HepG2 (cell line): ENCODE measurements at regions not wholly inside any gene's neighbourhood (a gene's known extent, or its start where the extent isn't known, plus 50 kb on each side); places are given as distances from the start of the nearest gene placed in this dataset.

Experiments used
- ATAC-seq: fragments of 200-7000 bp; cut with Tn5 transposase; 3 replicates; pipeline ENCODE4 v1.9.1; 2020; ENCODE audit warnings: mild to moderate bottlenecking, moderate library complexity
- BruUV-seq: library from RNA; stranded (reverse); fragments of 400-500 nt; replicated peaks from 2 replicates; lab custom pipeline; 2021; lab: Mats Ljungman, UMichigan
- CTCF ChIA-PET: fragments of 300-600 bp; formaldehyde crosslinking; extraction: SDS; loops from one replicate; lab custom pipeline; 2021; ENCODE audit warnings: low total read pairs, inconsistent platforms, low intra/inter-chr PET ratio; lab: Yijun Ruan, JAX
- POLR2A ChIA-PET: fragments of 350-600 bp; sonication (Branson Sonifier 250); formaldehyde crosslinking; loops from one replicate; lab custom pipeline; 2020; ENCODE audit warnings: antibody characterized with exemption, inconsistent platforms; lab: Yijun Ruan, JAX
- DNase-seq: peaks from one replicate; pipeline ENCODE4 v3.0.0-alpha.2; 2015; ENCODE audit warnings: low spot score
- FAIRE-seq: peaks from 3 replicates; lab custom pipeline; 2011; peaks lifted over from hg19 to GRCh38; lab: Jason Lieb, UNC
- H2AFZ ChIP-seq: one replicate; pipeline ENCODE4 v1.6.1; 2011; ENCODE audit warnings: low read length, inconsistent platforms
- H3K27ac ChIP-seq: fragments of 300-600 bp; 3 replicates; pipeline ENCODE4 v1.8.0; 2011; ENCODE audit warnings: mixed run types, mild to moderate bottlenecking, mixed read lengths, low read length, inconsistent platforms; ENCODE audit not compliant: insufficient read depth; ENCODE audit errors: extremely low read length
- H3K27me3 ChIP-seq, 2 experiments: fragments of 200-600 bp in 1 of 2; 2 replicates in 1 of 2; 3 replicates in 1 of 2; pipeline versions ENCODE4 v1.6.0 to v1.8.0; 2011; ENCODE audit warnings: low read length in 2 of 2, mild to moderate bottlenecking in 2 of 2, moderate library complexity in 2 of 2, inconsistent platforms in 1 of 2; ENCODE audit not compliant: insufficient read depth in 2 of 2, control insufficient read depth in 1 of 2
- H3K36me3 ChIP-seq, 2 experiments: fragments of 200-600 bp in 1 of 2; replicated peaks in 1 of 2; 2 replicates in 1 of 2; 3 replicates in 1 of 2; pipeline versions ENCODE4 v1.5.1 to v1.8.0; 2011; ENCODE audit warnings: low read length in 2 of 2, inconsistent platforms in 1 of 2; ENCODE audit not compliant: insufficient read depth in 2 of 2, control insufficient read depth in 1 of 2
- H3K4me1 ChIP-seq: 2 replicates; pipeline ENCODE4 v1.5.1; 2012; ENCODE audit warnings: low read length, inconsistent platforms; ENCODE audit not compliant: insufficient read depth
- H3K4me2 ChIP-seq: 2 replicates; pipeline ENCODE4 v1.6.0; 2011; ENCODE audit warnings: low read depth, low read length, inconsistent platforms
- H3K4me3 ChIP-seq, 3 experiments: fragments of 200-600 bp in 1 of 3; sonication (generic), shearing (Covaris generic) in 1 of 3; replicated peaks in 1 of 3; 2 replicates each; pipeline ENCODE4 v1.5.1; 2011 to 2016; ENCODE audit warnings: low read length in 3 of 3, inconsistent platforms in 2 of 3, low read depth in 2 of 3, mild to moderate bottlenecking in 2 of 3, control low read depth in 1 of 3, mixed read lengths in 1 of 3; ENCODE audit not compliant: insufficient read depth in 1 of 3
- H3K79me2 ChIP-seq: one replicate; pipeline ENCODE4 v1.6.1; 2011; ENCODE audit warnings: low read length, inconsistent platforms; ENCODE audit not compliant: insufficient read depth
- H3K9ac ChIP-seq: 2 replicates; pipeline ENCODE4 v1.6.0; 2011; ENCODE audit warnings: mild to moderate bottlenecking, low read depth, low read length, inconsistent platforms; ENCODE audit not compliant: insufficient read depth
- H3K9me3 ChIP-seq: 2 replicates; pipeline ENCODE4 v1.5.1; 2012; ENCODE audit warnings: mild to moderate bottlenecking, low read length
- H4K20me1 ChIP-seq: 2 replicates; pipeline ENCODE4 v1.6.0; 2011; ENCODE audit warnings: inconsistent platforms, mild to moderate bottlenecking, low read length, moderate library complexity; ENCODE audit not compliant: insufficient read depth
- MNT ChIP-seq: fragments of 450-650 bp; IDR thresholded peaks from 2 replicates; pipeline ENCODE4 v1.6.1; 2016
- NR1H2 ChIP-seq: sonication (generic); formaldehyde crosslinking; IDR thresholded peaks from 2 replicates; pipeline ENCODE4 v1.8.1; 2022; ENCODE audit warnings: low read depth, missing genetic modification reagents, borderline replicate concordance
- SOX6 ChIP-seq, 2 experiments: fragments of 450-650 bp in 1 of 2; sonication (generic) in 1 of 2; formaldehyde crosslinking in 1 of 2; IDR thresholded peaks; 2 replicates each; pipeline versions ENCODE4 v1.4.0 to v1.6.1; 2017 to 2020; ENCODE audit warnings: antibody characterized with exemption in 1 of 2, mild to moderate bottlenecking in 1 of 2, missing genetic modification reagents in 1 of 2
- SRSF4 ChIP-seq: fragments of 200-400 bp; formaldehyde crosslinking; IDR thresholded peaks from one replicate; pipeline ENCODE4 v1.6.1; 2018; ENCODE audit warnings: mild to moderate bottlenecking, low read depth, low read length, moderate library complexity; ENCODE audit not compliant: poor library complexity, severe bottlenecking
- WGBS: methylation state at CpG from one replicate; pipeline ENCODE4 v1.1.6; 2017; ENCODE audit warnings: low lambda C conversion rate; 5-methylcytosine and 5-hydroxymethylcytosine counted together
- in situ Hi-C: cut with HindIII; loops from 2 replicates; pipeline ENCODE4 v1.10.0; 2017; ENCODE audit warnings: low pct_unique_long_range_greater_than_20kb; ENCODE audit not compliant: extremely low pct_ligation_motif_present
- intact Hi-C: fragments of 100-400 bp; cut with micrococcal nuclease; formaldehyde crosslinking; loops from one replicate; pipeline ENCODE4 v1.10.0; 2022; ENCODE audit not compliant: unreplicated experiment

- H3K4me1 ChIP-seq: no peaks in the 10 kb centered on the region
- TF ChIP-seq NR1H2: no peak
- TF ChIP-seq SOX6 (IDR thresholded peaks at IDR 0.05): no peak
- TF ChIP-seq SOX6 (CRISPR knock-in tag; IDR thresholded peaks at IDR 0.05): no peak
- DNase-seq: no peak
- no peak overlapping the region for H3K4me2 ChIP-seq
- no peaks in the 10 kb centered on the region for H3K36me3 ChIP-seq
- H3K9me3 ChIP-seq: peaks cover 4% of the 10 kb centered on the region; the same call in 1 of the 2 replicates
- H3K9ac ChIP-seq: no peak overlapping the region
- no peaks in the 10 kb centered on the region for H3K79me2 ChIP-seq
- ChIA-PET CTCF (no interaction called here), POLR2A (no interaction called here)
- 0% methylated on average over 1 of the region's 1 CpG for WGBS
- H2AFZ ChIP-seq: no peak overlapping the region
- in situ Hi-C loops (no loop called here), intact Hi-C loops (no loop called here)
- H3K27me3 ChIP-seq: no peaks in the 10 kb centered on the region
- H4K20me1 ChIP-seq: no peaks in the 10 kb centered on the region
- H3K27ac ChIP-seq: no peak overlapping the region
- no peak overlapping the region for H3K4me3 ChIP-seq
- ATAC-seq: no peak
- BruUV-seq: no TSS peak
- no peak for FAIRE-seq
Measured at GRCh38 chr13:106297283-106297682, 238.2 kb downstream of the EFNB2 start.

GRCh38 chr13:106296723-106297122 is 238.7 kb downstream of the EFNB2 start:
- no peaks in the 10 kb centered on the region for H3K36me3 ChIP-seq
- H3K79me2 ChIP-seq: no peaks in the 10 kb centered on the region
- in situ Hi-C loops: no loop called here
- H4K20me1 ChIP-seq: no peaks in the 10 kb centered on the region
- TF ChIP-seq MNT: peak; percentile 53
- TF ChIP-seq SRSF4: no peak
- H3K27ac ChIP-seq: no peak overlapping the region
- H3K4me3 ChIP-seq: no peak overlapping the region
- FAIRE-seq (no peak), DNase-seq (no peak), ATAC-seq (no peak)
- H2AFZ ChIP-seq: no peak overlapping the region
- no peaks in the 10 kb centered on the region for H3K4me1 ChIP-seq
- no TSS peak for BruUV-seq
- intact Hi-C loops: no loop called here
- H3K9ac ChIP-seq: no peak overlapping the region
- POLR2A ChIA-PET: no interaction called here
- no peaks in the 10 kb centered on the region for H3K27me3 ChIP-seq
- CTCF ChIA-PET: no interaction called here
- H3K4me2 ChIP-seq: no peak overlapping the region
- no peaks in the 10 kb centered on the region for H3K9me3 ChIP-seq
- WGBS: 1% methylated on average over 3 of the region's 3 CpGs
